Smooth muscle cell (in vitro differentiated cells): ENCODE measurements at regions not wholly inside any gene's neighbourhood (a gene's known extent, or its start where the extent isn't known, plus 50 kb on each side); places are given as distances from the start of the nearest gene placed in this dataset.

Experiments used
- DNase-seq: peaks from one replicate; lab custom pipeline; 2025; ENCODE audit not compliant: unreplicated experiment; lab: John Stamatoyannopoulos, UW
- H2AFZ ChIP-seq: fragments of 200-600 bp; sonication (generic); 2 replicates; pipeline ENCODE4 v1.6.0; 2016; ENCODE audit warnings: antibody characterized with exemption, low read depth, mild to moderate bottlenecking
- H3F3A ChIP-seq: fragments of 200-600 bp; sonication (generic); 2 replicates; pipeline ENCODE4 v1.6.0; 2017; ENCODE audit warnings: antibody characterized with exemption, low read depth
- H3K27ac ChIP-seq: fragments of 200-600 bp; sonication (generic); 2 replicates; pipeline ENCODE4 v1.5.1; 2016; ENCODE audit warnings: low read depth, mild to moderate bottlenecking
- H3K27me3 ChIP-seq: fragments of 200-600 bp; sonication (generic); 2 replicates; pipeline ENCODE4 v1.6.1; 2016; ENCODE audit warnings: low read depth, mild to moderate bottlenecking
- H3K36me3 ChIP-seq: fragments of 200-600 bp; sonication (generic); 2 replicates; pipeline ENCODE4 v1.5.1; 2016; ENCODE audit warnings: low read depth
- H3K4me1 ChIP-seq: fragments of 200-600 bp; sonication (generic); 2 replicates; pipeline ENCODE4 v1.5.1; 2016; ENCODE audit warnings: low read depth
- H3K4me2 ChIP-seq: fragments of 200-600 bp; sonication (generic); 2 replicates; pipeline ENCODE4 v1.6.0; 2016; ENCODE audit warnings: mild to moderate bottlenecking
- H3K4me3 ChIP-seq: fragments of 200-600 bp; sonication (generic); 2 replicates; pipeline ENCODE4 v1.5.1; 2016; ENCODE audit warnings: mild to moderate bottlenecking
- H3K79me2 ChIP-seq: fragments of 200-600 bp; sonication (generic); 2 replicates; pipeline ENCODE4 v1.6.0; 2016; ENCODE audit warnings: low read depth, mild to moderate bottlenecking
- H3K9ac ChIP-seq: fragments of 200-600 bp; sonication (generic); 2 replicates; pipeline ENCODE4 v1.6.0; 2016; ENCODE audit warnings: low read depth
- H3K9me3 ChIP-seq: fragments of 200-600 bp; sonication (generic); replicated peaks from 2 replicates; pipeline ENCODE4 v1.5.1; 2016; ENCODE audit warnings: low read depth
- H4K20me1 ChIP-seq: fragments of 200-600 bp; sonication (generic); 2 replicates; pipeline ENCODE4 v1.6.0; 2016; ENCODE audit warnings: low read depth
- WGBS: methylation state at CpG from one replicate; pipeline ENCODE4 v1.1.7; 2016; ENCODE audit warnings: low lambda C conversion rate; 5-methylcytosine and 5-hydroxymethylcytosine counted together
- TF ChIP-seq, protein P1 (sequence below): fragments of 200-600 bp; sonication (generic); IDR thresholded peaks from 2 replicates; pipeline ENCODE4 v1.5.1; 2017; ENCODE audit warnings: borderline replicate concordance, mild to moderate bottlenecking, antibody characterized with exemption; ENCODE audit not compliant: insufficient read depth, poor library complexity, severe bottlenecking

DNA sequence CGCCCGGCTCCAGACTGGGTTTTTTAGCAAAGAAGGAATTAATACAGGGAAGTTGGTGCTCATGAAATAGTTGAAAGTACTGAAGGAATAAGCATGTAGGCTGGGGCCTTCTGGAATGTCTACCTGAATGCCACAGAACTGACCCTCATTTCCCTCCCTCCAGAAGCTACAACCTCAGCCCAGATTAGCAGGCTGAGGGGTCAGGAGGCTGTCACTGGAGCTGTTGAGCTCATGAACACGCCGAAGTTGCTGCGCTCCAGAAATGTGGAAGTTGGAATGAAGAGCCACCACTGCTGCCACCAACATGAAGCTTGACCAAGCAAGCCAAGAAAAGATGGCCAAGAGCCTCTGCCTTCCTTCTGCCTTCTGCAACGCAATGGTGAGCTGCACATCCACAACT, 52.2 kb upstream of the KMT2E start:
- H3K36me3 ChIP-seq = no peaks in the 10 kb centered on the region
- H3K4me1 ChIP-seq = no peaks in the 10 kb centered on the region
- no peaks in the 10 kb centered on the region for H3F3A ChIP-seq
- H3K27ac ChIP-seq = no peak overlapping the region
- no peak for DNase-seq
- H3K9me3 ChIP-seq = no peaks in the 10 kb centered on the region
- no peak overlapping the region for H2AFZ ChIP-seq
- TF ChIP-seq, protein P1, sequence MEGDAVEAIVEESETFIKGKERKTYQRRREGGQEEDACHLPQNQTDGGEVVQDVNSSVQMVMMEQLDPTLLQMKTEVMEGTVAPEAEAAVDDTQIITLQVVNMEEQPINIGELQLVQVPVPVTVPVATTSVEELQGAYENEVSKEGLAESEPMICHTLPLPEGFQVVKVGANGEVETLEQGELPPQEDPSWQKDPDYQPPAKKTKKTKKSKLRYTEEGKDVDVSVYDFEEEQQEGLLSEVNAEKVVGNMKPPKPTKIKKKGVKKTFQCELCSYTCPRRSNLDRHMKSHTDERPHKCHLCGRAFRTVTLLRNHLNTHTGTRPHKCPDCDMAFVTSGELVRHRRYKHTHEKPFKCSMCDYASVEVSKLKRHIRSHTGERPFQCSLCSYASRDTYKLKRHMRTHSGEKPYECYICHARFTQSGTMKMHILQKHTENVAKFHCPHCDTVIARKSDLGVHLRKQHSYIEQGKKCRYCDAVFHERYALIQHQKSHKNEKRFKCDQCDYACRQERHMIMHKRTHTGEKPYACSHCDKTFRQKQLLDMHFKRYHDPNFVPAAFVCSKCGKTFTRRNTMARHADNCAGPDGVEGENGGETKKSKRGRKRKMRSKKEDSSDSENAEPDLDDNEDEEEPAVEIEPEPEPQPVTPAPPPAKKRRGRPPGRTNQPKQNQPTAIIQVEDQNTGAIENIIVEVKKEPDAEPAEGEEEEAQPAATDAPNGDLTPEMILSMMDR = no peak
- no peaks in the 10 kb centered on the region for H3K27me3 ChIP-seq
- H3K4me2 ChIP-seq = no peak overlapping the region
- H3K79me2 ChIP-seq = no peaks in the 10 kb centered on the region
- no peak overlapping the region for H3K4me3 ChIP-seq
- no peak overlapping the region for H3K9ac ChIP-seq
- no peaks in the 10 kb centered on the region for H4K20me1 ChIP-seq
- 96% methylated on average over 6 of the region's 6 CpGs for WGBS

DNA sequence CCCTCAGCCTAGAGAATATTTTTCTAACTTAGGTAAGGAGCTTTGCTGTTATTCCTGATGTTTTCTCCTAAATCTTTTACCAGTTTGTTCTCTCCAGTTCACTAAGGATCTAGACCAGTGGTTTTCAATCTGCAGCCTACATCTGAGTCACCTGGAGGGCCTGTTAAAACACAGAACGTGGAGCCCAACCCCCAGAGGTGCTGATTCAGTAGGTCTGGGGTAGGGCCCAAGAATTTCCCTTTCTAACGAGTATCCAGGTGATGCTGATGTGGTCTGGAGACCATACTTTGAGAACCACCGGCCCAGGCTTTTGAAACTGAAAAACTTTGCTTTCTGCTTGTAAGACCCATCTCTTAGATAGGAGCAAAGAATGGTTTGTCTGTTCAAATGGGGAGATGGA, 51.2 kb upstream of the KMT2E start:
- no peak overlapping the region for H2AFZ ChIP-seq
- no peaks in the 10 kb centered on the region for H3K9me3 ChIP-seq
- no peak overlapping the region for H3K9ac ChIP-seq
- H3K79me2 ChIP-seq = no peaks in the 10 kb centered on the region
- no peak overlapping the region for H3K4me2 ChIP-seq
- no peaks in the 10 kb centered on the region for H3K36me3 ChIP-seq
- no peaks in the 10 kb centered on the region for H3K27me3 ChIP-seq
- H3K27ac ChIP-seq = no peak overlapping the region
- H3K4me3 ChIP-seq = no peak overlapping the region
- H3F3A ChIP-seq = no peaks in the 10 kb centered on the region
- WGBS = 45% methylated on average over 3 of the region's 3 CpGs
- no peaks in the 10 kb centered on the region for H4K20me1 ChIP-seq
- DNase-seq = no peak
- TF ChIP-seq, protein P1 = no peak
- no peaks in the 10 kb centered on the region for H3K4me1 ChIP-seq

DNA sequence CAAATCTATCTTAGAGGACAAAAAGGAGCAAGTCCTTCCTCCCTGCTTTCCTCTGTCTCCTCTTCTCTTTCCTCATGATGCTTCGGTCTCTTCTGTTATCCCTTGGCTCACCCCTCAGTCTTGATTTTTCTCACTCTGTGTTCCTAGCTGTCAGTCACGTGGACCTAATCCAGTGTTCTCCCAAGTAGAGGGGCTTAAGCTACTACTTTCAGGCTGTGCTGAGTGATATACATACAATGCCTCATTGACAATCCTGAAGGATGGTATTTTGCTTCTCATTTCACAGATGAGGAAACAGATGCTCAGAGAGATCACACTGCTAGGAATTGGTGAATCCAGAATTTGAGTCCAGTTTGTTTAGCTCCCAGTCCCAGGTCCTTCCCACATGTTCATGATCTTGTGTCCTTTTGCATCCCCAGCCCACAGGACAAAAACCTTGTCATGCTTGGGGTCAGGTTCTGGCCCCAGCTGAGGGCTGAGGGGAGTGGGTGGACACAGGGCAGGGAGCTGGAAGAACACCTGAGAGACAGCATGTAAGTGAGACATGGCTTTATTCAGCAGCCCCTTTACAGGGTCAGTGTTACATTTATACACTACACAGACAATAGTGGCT, 50.5 kb upstream of the KMT2E start:
- 90% methylated on average over 2 of the region's 2 CpGs for WGBS
- H3K9ac ChIP-seq = no peak overlapping the region
- H3K4me1 ChIP-seq = no peaks in the 10 kb centered on the region
- no peak for DNase-seq
- TF ChIP-seq, protein P1 = no peak
- no peak overlapping the region for H3K4me3 ChIP-seq
- H3K4me2 ChIP-seq = no peak overlapping the region
- H3F3A ChIP-seq = no peaks in the 10 kb centered on the region
- no peaks in the 10 kb centered on the region for H4K20me1 ChIP-seq
- H3K79me2 ChIP-seq = no peaks in the 10 kb centered on the region
- H3K27me3 ChIP-seq = no peaks in the 10 kb centered on the region
- no peak overlapping the region for H2AFZ ChIP-seq
- no peaks in the 10 kb centered on the region for H3K9me3 ChIP-seq
- no peak overlapping the region for H3K27ac ChIP-seq
- H3K36me3 ChIP-seq = no peaks in the 10 kb centered on the region

DNA sequence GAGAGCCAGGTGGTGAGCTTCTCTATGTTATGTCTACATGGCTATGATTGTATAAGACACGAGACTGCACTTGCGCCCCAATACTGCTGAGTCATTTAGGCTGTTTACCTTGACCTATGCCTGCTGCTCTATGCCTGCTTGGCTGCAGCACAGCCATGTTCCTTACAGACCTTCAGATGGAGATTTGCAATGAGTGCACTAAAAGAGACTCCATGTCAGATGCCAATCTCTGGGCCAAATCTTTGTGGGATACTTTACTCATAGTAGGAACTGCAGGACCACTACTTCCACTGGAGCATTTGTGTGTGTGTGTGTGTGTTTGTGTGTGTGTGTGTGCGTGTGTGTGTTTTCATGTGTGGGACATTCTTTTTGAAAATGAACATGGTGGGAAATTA, 50.0 kb upstream of the KMT2E start:
- H3K27ac ChIP-seq = no peak overlapping the region
- H3K9ac ChIP-seq = no peak overlapping the region

More for the DNA sequence above, 50.0 kb upstream of the KMT2E start:
- TF ChIP-seq, protein P1 = no peak
- WGBS = 85% methylated on average over 3 of the region's 3 CpGs
- DNase-seq = no peak
- no peaks in the 10 kb centered on the region for H3K27me3 ChIP-seq
- H3K36me3 ChIP-seq = no peaks in the 10 kb centered on the region
- no peaks in the 10 kb centered on the region for H3K4me1 ChIP-seq
- no peaks in the 10 kb centered on the region for H3K79me2 ChIP-seq
- H4K20me1 ChIP-seq = no peaks in the 10 kb centered on the region
- H3F3A ChIP-seq = no peaks in the 10 kb centered on the region
- H3K4me2 ChIP-seq = no peak overlapping the region
- H2AFZ ChIP-seq = no peak overlapping the region
- H3K4me3 ChIP-seq = no peak overlapping the region
- no peaks in the 10 kb centered on the region for H3K9me3 ChIP-seq
